ENCODE measurements at regions not wholly inside any gene's neighbourhood (a gene's known extent, or its start where the extent isn't known, plus 50 kb on each side); places are given as distances from the start of the nearest gene placed in this dataset.

DNA sequence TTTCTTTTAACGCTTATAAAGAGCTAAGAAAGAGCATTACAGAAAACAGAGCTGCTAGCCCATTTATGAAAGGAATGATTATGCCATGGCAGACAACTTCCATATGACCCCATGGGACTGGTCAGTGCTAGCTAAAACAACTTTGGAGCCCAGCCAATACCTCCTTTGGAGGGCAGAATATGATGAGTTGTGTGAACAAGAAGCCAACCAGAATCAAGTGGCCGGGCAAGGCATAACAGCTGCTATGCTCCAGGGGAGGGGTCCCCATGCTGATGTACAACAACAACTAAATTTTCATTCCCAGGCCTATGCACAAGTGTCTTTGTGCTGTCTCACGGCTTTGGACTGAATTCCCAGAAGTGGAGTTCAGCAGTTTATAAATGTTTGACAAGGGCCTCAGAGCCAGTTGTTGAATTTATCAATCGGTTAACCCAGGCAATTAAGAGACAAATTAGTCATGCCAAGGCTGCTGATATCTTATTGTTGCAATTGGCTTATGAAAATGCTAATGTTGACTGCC lies 65.0 kb upstream of the ASCC3 start (continued):
- no peak for TF ChIP-seq ZSCAN20 (CRISPR knock-in tag; IDR thresholded peaks at IDR 0.05; ENCODE audit: borderline replicate concordance)
- no peak for TF ChIP-seq DNMT1 (CRISPR knock-in tag; IDR thresholded peaks at IDR 0.05)
- TF ChIP-seq CREB1 (IDR thresholded peaks at IDR 0.05) = no peak
- TF ChIP-seq CREB1 (CRISPR knock-in tag; IDR thresholded peaks at IDR 0.05) = no peak
- TF ChIP-seq PHF5A (CRISPR knock-in tag; IDR thresholded peaks at IDR 0.05; ENCODE audit: low read depth, unreplicated experiment) = no peak
- no peak for TF ChIP-seq ESRRA (CRISPR knock-in tag; IDR thresholded peaks at IDR 0.05; ENCODE audit: low read depth)
- TF ChIP-seq ZNF776 (CRISPR knock-in tag; IDR thresholded peaks at IDR 0.05) = no peak
- no peak for TF ChIP-seq ZNF557 (CRISPR knock-in tag; IDR thresholded peaks at IDR 0.05)
- no peak for TF ChIP-seq FOXJ3 (CRISPR knock-in tag; IDR thresholded peaks at IDR 0.05; ENCODE audit: borderline replicate concordance)

DNA sequence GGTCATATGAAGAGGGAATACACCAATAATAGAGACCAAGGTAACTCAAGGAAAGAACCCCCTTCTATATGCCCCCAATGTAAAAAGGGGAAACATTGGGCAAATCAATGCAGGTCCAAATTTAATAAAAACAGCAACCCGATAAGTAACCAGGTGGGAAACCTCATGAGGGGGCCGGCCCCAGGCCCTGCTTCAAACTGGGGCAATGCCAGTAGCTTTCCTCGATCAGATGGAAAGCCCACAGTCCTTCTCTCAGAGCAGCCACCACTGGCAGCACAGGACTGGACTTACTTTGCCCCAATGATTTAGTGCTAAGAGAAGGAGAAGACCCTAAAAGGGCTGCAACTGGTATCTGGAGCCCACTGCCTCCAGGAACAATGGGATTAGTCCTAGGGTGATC lies 65.6 kb upstream of the ASCC3 start:
- no peak overlapping the region for H3K4me2 ChIP-seq (ENCODE audit: low read depth, low read length)
- H3K9me3 ChIP-seq (ENCODE audit: low read length) = no peaks in the 10 kb centered on the region
- H3K36me3 ChIP-seq (replicated peaks in 1 of 2; ENCODE audit: control insufficient read depth in 1 of 2, insufficient read depth in 2 of 2, low read length in 2 of 2) = no peaks in the 10 kb centered on the region
- H2AFZ ChIP-seq (ENCODE audit: low read length) = no peak overlapping the region
- FAIRE-seq = no peak
- POLR2A ChIA-PET = no interaction called here
- no peak overlapping the region for H3K9ac ChIP-seq (ENCODE audit: insufficient read depth, low read depth, low read length)
- ATAC-seq = no peak
- intact Hi-C loops (cut with micrococcal nuclease; ENCODE audit: unreplicated experiment) (no loop called here), in situ Hi-C loops (cut with HindIII; ENCODE audit: extremely low pct_ligation_motif_present, low pct_unique_long_range_greater_than_20kb) (no loop called here)
- BruUV-seq (replicated peaks) = no TSS peak
- no peak overlapping the region for H3K27ac ChIP-seq (ENCODE audit: extremely low read length, insufficient read depth, low read length)
- H3K4me1 ChIP-seq (ENCODE audit: insufficient read depth, low read length) = peaks cover 12% of the 10 kb centered on the region
- H4K20me1 ChIP-seq (ENCODE audit: insufficient read depth, low read length) = no peaks in the 10 kb centered on the region
- CTCF ChIA-PET (ENCODE audit: low intra/inter-chr PET ratio, low total read pairs) = no interaction called here
- 0% methylated on average over 3 of the region's 3 CpGs for WGBS (ENCODE audit: low lambda C conversion rate)
- no peak overlapping the region for H3K4me3 ChIP-seq (replicated peaks in 1 of 3; ENCODE audit: insufficient read depth in 1 of 3, low read depth in 2 of 3, low read length in 3 of 3)
- no peaks in the 10 kb centered on the region for H3K79me2 ChIP-seq (ENCODE audit: insufficient read depth, low read length)
- H3K27me3 ChIP-seq (ENCODE audit: control insufficient read depth in 1 of 2, insufficient read depth in 2 of 2, low read length in 2 of 2) = peaks cover 0 to 14% of the 10 kb centered on the region in 2 experiments; a peak in 2 of 5 replicates
- DNase-seq (ENCODE audit: low spot score) = no peak
- TF ChIP-seq, protein P1, sequence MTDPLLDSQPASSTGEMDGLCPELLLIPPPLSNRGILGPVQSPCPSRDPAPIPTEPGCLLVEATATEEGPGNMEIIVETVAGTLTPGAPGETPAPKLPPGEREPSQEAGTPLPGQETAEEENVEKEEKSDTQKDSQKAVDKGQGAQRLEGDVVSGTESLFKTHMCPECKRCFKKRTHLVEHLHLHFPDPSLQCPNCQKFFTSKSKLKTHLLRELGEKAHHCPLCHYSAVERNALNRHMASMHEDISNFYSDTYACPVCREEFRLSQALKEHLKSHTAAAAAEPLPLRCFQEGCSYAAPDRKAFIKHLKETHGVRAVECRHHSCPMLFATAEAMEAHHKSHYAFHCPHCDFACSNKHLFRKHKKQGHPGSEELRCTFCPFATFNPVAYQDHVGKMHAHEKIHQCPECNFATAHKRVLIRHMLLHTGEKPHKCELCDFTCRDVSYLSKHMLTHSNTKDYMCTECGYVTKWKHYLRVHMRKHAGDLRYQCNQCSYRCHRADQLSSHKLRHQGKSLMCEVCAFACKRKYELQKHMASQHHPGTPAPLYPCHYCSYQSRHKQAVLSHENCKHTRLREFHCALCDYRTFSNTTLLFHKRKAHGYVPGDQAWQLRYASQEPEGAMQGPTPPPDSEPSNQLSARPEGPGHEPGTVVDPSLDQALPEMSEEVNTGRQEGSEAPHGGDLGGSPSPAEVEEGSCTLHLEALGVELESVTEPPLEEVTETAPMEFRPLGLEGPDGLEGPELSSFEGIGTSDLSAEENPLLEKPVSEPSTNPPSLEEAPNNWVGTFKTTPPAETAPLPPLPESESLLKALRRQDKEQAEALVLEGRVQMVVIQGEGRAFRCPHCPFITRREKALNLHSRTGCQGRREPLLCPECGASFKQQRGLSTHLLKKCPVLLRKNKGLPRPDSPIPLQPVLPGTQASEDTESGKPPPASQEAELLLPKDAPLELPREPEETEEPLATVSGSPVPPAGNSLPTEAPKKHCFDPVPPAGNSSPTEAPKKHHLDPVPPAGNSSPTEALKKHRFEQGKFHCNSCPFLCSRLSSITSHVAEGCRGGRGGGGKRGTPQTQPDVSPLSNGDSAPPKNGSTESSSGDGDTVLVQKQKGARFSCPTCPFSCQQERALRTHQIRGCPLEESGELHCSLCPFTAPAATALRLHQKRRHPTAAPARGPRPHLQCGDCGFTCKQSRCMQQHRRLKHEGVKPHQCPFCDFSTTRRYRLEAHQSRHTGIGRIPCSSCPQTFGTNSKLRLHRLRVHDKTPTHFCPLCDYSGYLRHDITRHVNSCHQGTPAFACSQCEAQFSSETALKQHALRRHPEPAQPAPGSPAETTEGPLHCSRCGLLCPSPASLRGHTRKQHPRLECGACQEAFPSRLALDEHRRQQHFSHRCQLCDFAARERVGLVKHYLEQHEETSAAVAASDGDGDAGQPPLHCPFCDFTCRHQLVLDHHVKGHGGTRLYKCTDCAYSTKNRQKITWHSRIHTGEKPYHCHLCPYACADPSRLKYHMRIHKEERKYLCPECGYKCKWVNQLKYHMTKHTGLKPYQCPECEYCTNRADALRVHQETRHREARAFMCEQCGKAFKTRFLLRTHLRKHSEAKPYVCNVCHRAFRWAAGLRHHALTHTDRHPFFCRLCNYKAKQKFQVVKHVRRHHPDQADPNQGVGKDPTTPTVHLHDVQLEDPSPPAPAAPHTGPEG (CRISPR knock-in tag; IDR thresholded peaks at IDR 0.05) = no peak
- TF ChIP-seq, protein P2, sequence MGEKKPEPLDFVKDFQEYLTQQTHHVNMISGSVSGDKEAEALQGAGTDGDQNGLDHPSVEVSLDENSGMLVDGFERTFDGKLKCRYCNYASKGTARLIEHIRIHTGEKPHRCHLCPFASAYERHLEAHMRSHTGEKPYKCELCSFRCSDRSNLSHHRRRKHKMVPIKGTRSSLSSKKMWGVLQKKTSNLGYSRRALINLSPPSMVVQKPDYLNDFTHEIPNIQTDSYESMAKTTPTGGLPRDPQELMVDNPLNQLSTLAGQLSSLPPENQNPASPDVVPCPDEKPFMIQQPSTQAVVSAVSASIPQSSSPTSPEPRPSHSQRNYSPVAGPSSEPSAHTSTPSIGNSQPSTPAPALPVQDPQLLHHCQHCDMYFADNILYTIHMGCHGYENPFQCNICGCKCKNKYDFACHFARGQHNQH (CRISPR knock-in tag; IDR thresholded peaks at IDR 0.05) = no peak
- TF ChIP-seq ZNF430 (CRISPR knock-in tag; IDR thresholded peaks at IDR 0.05) = no peak
- TF ChIP-seq CBX5 (CRISPR knock-in tag; IDR thresholded peaks at IDR 0.05; ENCODE audit: borderline replicate concordance) = no peak
- no peak for TF ChIP-seq ZMYM2 (CRISPR knock-in tag; IDR thresholded peaks at IDR 0.05)
